ENCODE measurements at regions not wholly inside any gene's neighbourhood (a gene's known extent, or its start where the extent isn't known, plus 50 kb on each side); places are given as distances from the start of the nearest gene placed in this dataset.

DNA sequence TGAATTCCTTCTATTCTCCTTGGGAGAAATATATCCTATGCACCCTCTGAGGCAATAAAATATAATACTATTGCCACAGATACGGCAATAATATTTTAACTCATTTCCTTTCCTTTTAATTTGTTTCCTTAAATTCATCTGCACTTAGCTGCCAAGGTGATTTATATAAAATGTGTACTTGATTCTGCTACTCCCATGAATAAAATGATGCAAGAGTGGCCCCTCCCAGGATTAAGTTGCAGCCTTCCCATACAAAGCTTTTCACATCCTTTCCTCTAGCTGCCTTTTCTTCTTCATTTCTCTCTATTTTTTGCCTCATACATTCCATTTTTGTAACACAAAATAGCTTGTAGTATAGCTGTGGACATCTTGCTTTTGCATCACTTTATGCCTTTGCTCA lies 464.1 kb upstream of the ZEB2 start:
- TF ChIP-seq CTCF (IDR thresholded peaks at IDR 0.05) (no peak), POLR2A (IDR thresholded peaks at IDR 0.05) (no peak), EP300 (IDR thresholded peaks at IDR 0.05) (no peak)
